GM12892 (cell line): ENCODE measurements at regions not wholly inside any gene's neighbourhood (a gene's known extent, or its start where the extent isn't known, plus 50 kb on each side); places are given as distances from the start of the nearest gene placed in this dataset.

Experiments used
- POLR2A ChIP-seq: IDR thresholded peaks from 2 replicates; pipeline ENCODE4 v1.6.1; 2011; ENCODE audit warnings: low read depth, low read length, control low read depth
- POLR2AphosphoS5 ChIP-seq: IDR thresholded peaks from 2 replicates; pipeline ENCODE4 v1.6.1; 2011; ENCODE audit warnings: low read depth, low read length, control low read depth

GRCh38 chr13:42722883-42723539 lies 58.4 kb upstream of the FAM216B start:
- TF ChIP-seq POLR2A (no peak), POLR2AphosphoS5 (no peak)
